T-cell (primary cell): ENCODE measurements at regions not wholly inside any gene's neighbourhood (a gene's known extent, or its start where the extent isn't known, plus 50 kb on each side); places are given as distances from the start of the nearest gene placed in this dataset.

Source experiments
- ATAC-seq, 4 experiments: fragments of 200-7000 bp in 3 of 4; fragments of 150-1000 bp in 1 of 4; cut with Tn5 transposase; replicated peaks in 1 of 4; 1 replicate in 3 of 4; 2 replicates in 1 of 4; pipeline ENCODE4 v1.10.0; 2021; ENCODE audit warnings: moderate library complexity in 3 of 4, mild to moderate bottlenecking in 2 of 4, moderate number of reproducible peaks in 1 of 4
- CTCF ChIA-PET, 2 donors: fragments of 300-600 bp; sonication (Branson Sonifier 250); formaldehyde crosslinking; loops; one replicate each; lab custom pipeline; 2022; ENCODE audit warnings: antibody characterized with exemption in 2 of 2; lab: Charles Lee
- POLR2A ChIA-PET, 2 donors: fragments of 300-600 bp; sonication (Branson Sonifier 250); formaldehyde crosslinking; loops; one replicate each; lab custom pipeline; 2022; ENCODE audit warnings: antibody characterized with exemption in 2 of 2; lab: Charles Lee
- DNase-seq, 35 experiments: peaks; one replicate each; pipeline versions ENCODE4 v3.0.0 to v3.0.0-alpha.2; 2013 to 2023
- H3K27ac ChIP-seq: one replicate; pipeline ENCODE4 v1.5.1; 2013; ENCODE audit warnings: low read length
- H3K27me3 ChIP-seq, 2 experiments: replicated peaks in 1 of 2; 1 replicate in 1 of 2; 2 replicates in 1 of 2; pipeline versions ENCODE4 v1.6.1 to v1.7.0; 2013; ENCODE audit warnings: low read length in 1 of 2, mixed read lengths in 1 of 2; ENCODE audit not compliant: control insufficient read depth in 2 of 2, insufficient read depth in 2 of 2; ENCODE audit errors: extremely low read depth in 1 of 2
- H3K36me3 ChIP-seq, 2 donors: 1 replicate in 1 of 2; 2 replicates in 1 of 2; pipeline versions ENCODE4 v1.6.1 to v1.7.0; 2013; ENCODE audit warnings: low read length in 1 of 2; ENCODE audit not compliant: control insufficient read depth in 2 of 2, insufficient read depth in 1 of 2; ENCODE audit errors: extremely low read depth in 1 of 2
- H3K4me1 ChIP-seq, 2 experiments: 1 replicate in 1 of 2; 2 replicates in 1 of 2; pipeline versions ENCODE4 v1.6.1 to v1.7.0; 2013; ENCODE audit warnings: low read length in 2 of 2, mixed read lengths in 1 of 2; ENCODE audit not compliant: insufficient read depth in 2 of 2, control insufficient read depth in 1 of 2; ENCODE audit errors: extremely low read depth in 1 of 2
- H3K4me3 ChIP-seq, 2 donors: 1 replicate in 1 of 2; 2 replicates in 1 of 2; pipeline versions ENCODE4 v1.5.1 to v1.7.0; 2013; ENCODE audit warnings: mild to moderate bottlenecking in 2 of 2, low read length in 1 of 2, moderate library complexity in 1 of 2; ENCODE audit not compliant: control insufficient read depth in 1 of 2; ENCODE audit errors: extremely low read depth in 1 of 2
- H3K9me3 ChIP-seq: 2 replicates; pipeline ENCODE4 v1.7.0; 2013
- H3K27ac Mint-ChIP-seq, 2 donors: one replicate each; pipeline ENCODE4 v1.8.0; 2020 to 2021; ENCODE audit warnings: mild to moderate bottlenecking in 2 of 2, mixed read lengths in 2 of 2
- H3K27me3 Mint-ChIP-seq, 2 donors: one replicate each; pipeline ENCODE4 v1.8.0; 2021 to 2022; ENCODE audit warnings: mixed read lengths in 2 of 2
- H3K36me3 Mint-ChIP-seq: one replicate; pipeline ENCODE4 v1.8.0; 2021; ENCODE audit warnings: mixed read lengths
- H3K4me1 Mint-ChIP-seq, 3 donors: one replicate each; pipeline ENCODE4 v1.8.0; 2020 to 2022; ENCODE audit warnings: mixed read lengths in 3 of 3, mild to moderate bottlenecking in 1 of 3
- H3K4me3 Mint-ChIP-seq, 3 donors: one replicate each; pipeline ENCODE4 v1.8.0; 2020 to 2022; ENCODE audit warnings: mild to moderate bottlenecking in 3 of 3, mixed read lengths in 3 of 3, moderate library complexity in 3 of 3
- H3K9me3 Mint-ChIP-seq, 3 donors: one replicate each; pipeline ENCODE4 v1.8.0; 2020 to 2022; ENCODE audit warnings: mixed read lengths in 3 of 3
- WGBS: methylation state at CpG from one replicate; pipeline ENCODE4 v1.1.5; 2013; ENCODE audit warnings: missing lambda C conversion rate; ENCODE audit not compliant: insufficient coverage; 5-methylcytosine and 5-hydroxymethylcytosine counted together

DNA sequence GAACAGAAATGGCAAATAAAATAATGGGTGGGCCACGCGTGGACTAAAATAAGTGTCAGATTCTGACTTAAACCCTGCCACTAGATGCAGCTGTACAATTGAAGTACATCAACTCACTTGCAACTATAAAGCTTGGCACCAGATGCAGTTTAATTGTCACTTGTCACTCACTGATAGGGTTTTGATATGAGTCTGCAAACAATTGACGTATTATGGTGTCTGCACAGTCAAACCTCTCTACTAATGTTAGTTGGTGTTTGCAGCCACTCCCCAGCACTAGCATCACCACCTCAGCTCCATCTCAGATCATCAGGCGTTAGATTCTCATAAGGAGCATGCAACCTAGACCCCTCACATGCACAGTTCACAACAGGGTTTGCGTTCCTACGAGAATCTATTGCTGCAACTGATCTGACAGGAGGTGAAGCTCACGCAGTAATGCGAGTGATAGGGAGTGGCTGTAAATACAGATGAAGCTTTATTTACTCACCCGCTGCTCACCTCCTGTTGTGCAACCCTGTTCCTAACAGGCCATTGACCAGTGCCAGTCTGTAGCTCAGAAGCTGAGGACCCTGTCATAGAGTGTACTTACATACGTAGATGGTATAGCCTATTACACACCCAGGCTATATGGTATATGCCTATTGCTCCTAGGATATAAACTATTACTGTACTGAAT is 72.1 kb upstream of the SEMA6A start:
- H3K4me1 ChIP-seq: no peaks in the 10 kb centered on the region
- 100% methylated on average over 1 of the region's 10 CpGs for WGBS
- ATAC-seq (no peak), DNase-seq (no peak)
- no peak overlapping the region for H3K4me3 ChIP-seq
- no peaks in the 10 kb centered on the region for H3K36me3 ChIP-seq
- H3K27me3 ChIP-seq: no peaks in the 10 kb centered on the region
- H3K27ac Mint-ChIP-seq: no peak overlapping the region
- H3K27ac ChIP-seq: no peak overlapping the region
- no peaks in the 10 kb centered on the region for H3K9me3 ChIP-seq
- no peaks in the 10 kb centered on the region for H3K4me1 Mint-ChIP-seq
- H3K4me3 Mint-ChIP-seq: no peak overlapping the region
- H3K27me3 Mint-ChIP-seq: peaks cover 3% of the 10 kb centered on the region in 2 donors
- H3K9me3 Mint-ChIP-seq: no peaks in the 10 kb centered on the region
- POLR2A ChIA-PET: no interaction called here
- H3K36me3 Mint-ChIP-seq: no peaks in the 10 kb centered on the region
- CTCF ChIA-PET: no interaction called here

DNA sequence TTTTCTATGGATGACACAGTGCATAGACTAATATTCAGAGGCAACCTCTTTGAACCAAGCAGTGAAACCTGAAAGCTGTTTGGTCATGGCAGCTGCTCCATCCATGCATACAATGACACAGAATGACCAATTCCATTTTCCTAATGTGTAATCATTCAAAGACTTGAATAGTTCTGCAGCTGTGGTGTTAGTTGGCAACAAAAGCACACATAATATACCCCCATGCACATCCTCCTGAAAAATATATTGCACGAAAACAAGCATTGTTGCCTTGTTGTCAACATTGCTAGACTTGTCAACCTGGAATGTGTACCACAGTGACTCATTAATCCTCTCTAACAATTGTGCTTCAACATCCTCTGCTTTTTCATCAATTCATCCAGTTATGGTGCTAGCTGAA is 71.0 kb upstream of the SEMA6A start:
- Mint-ChIP-seq H3K9me3 (no peaks in the 10 kb centered on the region), H3K36me3 (no peaks in the 10 kb centered on the region), H3K27ac (no peak overlapping the region), H3K4me3 (no peak overlapping the region), H3K4me1 (no peaks in the 10 kb centered on the region), H3K27me3 (peaks cover 0 to 3% of the 10 kb centered on the region in 2 donors)
- no peak overlapping the region for H3K4me3 ChIP-seq
- H3K27me3 ChIP-seq: no peaks in the 10 kb centered on the region
- no peaks in the 10 kb centered on the region for H3K9me3 ChIP-seq
- ChIA-PET CTCF (no interaction called here), POLR2A (no interaction called here)
- H3K4me1 ChIP-seq: no peaks in the 10 kb centered on the region
- H3K27ac ChIP-seq: no peak overlapping the region
- DNase-seq (no peak), ATAC-seq (no peak)
- H3K36me3 ChIP-seq: no peaks in the 10 kb centered on the region
- whole genome bisulfite sequencing: 100% methylated on average over 1 of the region's 1 CpG

- POLR2A ChIA-PET: no interaction called here
- H3K4me3 Mint-ChIP-seq: no peak overlapping the region
- Histone ChIP-seq H3K27me3 (no peaks in the 10 kb centered on the region), H3K4me3 (no peak overlapping the region), H3K9me3 (no peaks in the 10 kb centered on the region), H3K4me1 (no peaks in the 10 kb centered on the region), H3K36me3 (no peaks in the 10 kb centered on the region), H3K27ac (no peak overlapping the region)
- peaks cover 0 to 2% of the 10 kb centered on the region in 2 donors for H3K27me3 Mint-ChIP-seq
- H3K9me3 Mint-ChIP-seq: no peaks in the 10 kb centered on the region
- no peak overlapping the region for H3K27ac Mint-ChIP-seq
- DNase-seq: no peak
- CTCF ChIA-PET: no interaction called here
- no peaks in the 10 kb centered on the region for H3K36me3 Mint-ChIP-seq
- H3K4me1 Mint-ChIP-seq: no peaks in the 10 kb centered on the region
- ATAC-seq: no peak
Measured at GRCh38 chr5:116640236-116640635, 65.6 kb upstream of the SEMA6A start.

- no peaks in the 10 kb centered on the region for H3K9me3 Mint-ChIP-seq
- H3K9me3 ChIP-seq: no peaks in the 10 kb centered on the region
- no peaks in the 10 kb centered on the region for H3K36me3 Mint-ChIP-seq
- 68% methylated on average over 2 of the region's 4 CpGs for WGBS
- H3K4me3 ChIP-seq: no peak overlapping the region
- ChIA-PET POLR2A (no interaction called here), CTCF (no interaction called here)
- H3K27ac ChIP-seq: no peak overlapping the region
- H3K4me1 Mint-ChIP-seq: no peaks in the 10 kb centered on the region
- no peak overlapping the region for H3K27ac Mint-ChIP-seq
- H3K36me3 ChIP-seq: no peaks in the 10 kb centered on the region
- H3K27me3 Mint-ChIP-seq: peaks cover 0 to 4% of the 10 kb centered on the region in 2 donors
- no peaks in the 10 kb centered on the region for H3K4me1 ChIP-seq
- DNase-seq (no peak), ATAC-seq (no peak)
- no peak overlapping the region for H3K4me3 Mint-ChIP-seq
- no peaks in the 10 kb centered on the region for H3K27me3 ChIP-seq
Measured at GRCh38 chr5:116637149-116637740, 62.6 kb upstream of the SEMA6A start.

DNA sequence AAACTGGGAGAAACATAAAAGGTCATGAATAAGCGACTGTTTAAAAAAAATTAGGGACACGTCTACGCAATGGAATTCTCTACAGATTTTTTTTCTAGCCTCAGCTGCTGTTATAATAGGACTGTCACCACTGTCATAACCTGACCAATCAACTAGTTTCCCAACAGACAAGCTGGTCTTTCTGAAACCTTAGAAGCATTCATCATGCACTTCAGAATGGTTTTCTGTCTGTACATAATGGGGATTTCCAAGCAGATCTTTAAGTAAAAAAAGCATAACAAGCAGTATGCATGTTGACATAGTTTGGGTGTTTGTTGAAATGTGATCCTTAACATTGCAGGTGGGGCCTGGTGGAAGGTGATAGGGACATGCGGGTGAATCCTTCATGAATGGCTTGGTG is 58.3 kb upstream of the SEMA6A start:
- WGBS: 81% methylated on average over 3 of the region's 4 CpGs
- Mint-ChIP-seq H3K36me3 (no peaks in the 10 kb centered on the region), H3K27ac (no peak overlapping the region), H3K9me3 (no peaks in the 10 kb centered on the region), H3K4me3 (no peak overlapping the region), H3K4me1 (no peaks in the 10 kb centered on the region), H3K27me3 (peaks cover 4% of the 10 kb centered on the region in 2 donors)
- Histone ChIP-seq H3K4me1 (no peaks in the 10 kb centered on the region), H3K27me3 (no peaks in the 10 kb centered on the region), H3K36me3 (no peaks in the 10 kb centered on the region), H3K27ac (no peak overlapping the region), H3K9me3 (no peaks in the 10 kb centered on the region), H3K4me3 (no peak overlapping the region)
- ATAC-seq: no peak
- POLR2A ChIA-PET: no interaction called here
- no peak for DNase-seq
- CTCF ChIA-PET: no interaction called here

DNA sequence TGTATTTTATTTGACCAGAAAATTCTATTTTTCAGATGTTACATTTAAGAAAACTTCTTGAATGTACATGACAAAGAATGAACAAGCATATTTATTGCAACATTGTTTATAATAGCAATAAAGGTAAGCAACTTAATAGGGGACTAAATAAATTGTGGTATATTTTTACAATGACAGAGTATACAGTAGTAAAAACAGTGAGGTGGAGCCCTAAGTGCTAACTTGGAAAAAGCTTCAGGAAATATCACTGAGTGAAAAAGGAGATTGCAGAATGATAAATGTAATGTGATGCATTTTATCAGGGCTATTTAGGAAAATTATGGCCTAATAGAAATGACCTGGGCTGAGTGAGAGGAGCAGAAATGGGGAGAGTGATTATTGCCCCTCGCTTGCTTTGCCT is 56.5 kb upstream of the SEMA6A start:
- Histone ChIP-seq H3K4me1 (no peaks in the 10 kb centered on the region), H3K9me3 (no peaks in the 10 kb centered on the region), H3K36me3 (no peaks in the 10 kb centered on the region), H3K27ac (no peak overlapping the region), H3K27me3 (no peaks in the 10 kb centered on the region), H3K4me3 (no peak overlapping the region)
- Mint-ChIP-seq H3K36me3 (no peaks in the 10 kb centered on the region), H3K4me3 (no peak overlapping the region), H3K9me3 (no peaks in the 10 kb centered on the region), H3K27ac (no peak overlapping the region), H3K4me1 (no peaks in the 10 kb centered on the region), H3K27me3 (peaks cover 2 to 4% of the 10 kb centered on the region in 2 donors)
- WGBS: no CpG with 5 or more reads among the region's 1 CpG
- no peak for ATAC-seq
- DNase-seq: no peak
- POLR2A ChIA-PET: no interaction called here
- CTCF ChIA-PET: no interaction called here
